ENCODE measurements at regions not wholly inside any gene's neighbourhood (a gene's known extent, or its start where the extent isn't known, plus 50 kb on each side); places are given as distances from the start of the nearest gene placed in this dataset.

- H3K27ac ChIP-seq (ENCODE audit: control insufficient read depth, insufficient read depth), result no peak overlapping the region
- H3K4me1 ChIP-seq (ENCODE audit: control insufficient read depth, insufficient read depth, low read length), result no peaks in the 10 kb centered on the region
- ATAC-seq (no peak), FAIRE-seq (no peak), DNase-seq (ENCODE audit: low read depth, low spot score) (no peak)
- POLR2A ChIA-PET, result no interaction called here
- no peaks in the 10 kb centered on the region for H3K79me2 ChIP-seq (ENCODE audit: control insufficient read depth, insufficient read depth, low read length)
- no peak overlapping the region for H2AFZ ChIP-seq (ENCODE audit: control insufficient read depth, low read depth, low read length)
- no peak overlapping the region for H3K9ac ChIP-seq (ENCODE audit: control insufficient read depth, insufficient read depth, low read length)
- 0% methylated on average over 1 of the region's 1 CpG for WGBS (ENCODE audit: insufficient coverage, insufficient replicate concordance, low lambda C conversion rate, missing lambda C conversion rate)
- H3K4me2 ChIP-seq (ENCODE audit: control insufficient read depth, insufficient read depth), result no peak overlapping the region
- no peak overlapping the region for H3K4me3 ChIP-seq
- intact Hi-C loops (cut with micrococcal nuclease; ENCODE audit: unreplicated experiment), result no loop called here
- SMC1A ChIA-PET (ENCODE audit: uncharacterized antibody, unreplicated experiment), result no interaction called here
- no peaks in the 10 kb centered on the region for H3K36me3 ChIP-seq (ENCODE audit: control insufficient read depth in 2 of 2, insufficient read depth in 2 of 2, low read length in 1 of 2)
- no TSS peak for BruUV-seq (replicated peaks)
- CTCF ChIA-PET, result no interaction called here
- H3K9me3 ChIP-seq (replicated peaks; ENCODE audit: control insufficient read depth, insufficient read depth, low read length), result no peaks in the 10 kb centered on the region
- no peaks in the 10 kb centered on the region for H3K27me3 ChIP-seq (replicated peaks in 1 of 2; ENCODE audit: control insufficient read depth in 2 of 2, insufficient read depth in 2 of 2, low read length in 1 of 2)
- TF ChIP-seq KLF5 (IDR thresholded peaks at IDR 0.05; ENCODE audit: partially characterized antibody) (no peak), POLR2A (IDR thresholded peaks at IDR 0.05; ENCODE audit: low read depth, low read length) (no peak), MEF2B (IDR thresholded peaks at IDR 0.05; ENCODE audit: partially characterized antibody, poor library complexity, severe bottlenecking) (no peak), RAD21 (IDR thresholded peaks at IDR 0.05; ENCODE audit: insufficient read depth, low read depth, low read length) (no peak), MYB (IDR thresholded peaks at IDR 0.05; ENCODE audit: borderline replicate concordance, low read depth, low read length) (no peak), HDAC6 (IDR thresholded peaks at IDR 0.05; ENCODE audit: unreplicated experiment) (no peak), RELA (IDR thresholded peaks at IDR 0.05; ENCODE audit: borderline replicate concordance, partially characterized antibody) (no peak), GABPA (IDR thresholded peaks at IDR 0.05; ENCODE audit: low read depth) (no peak), POLR2AphosphoS2 (IDR thresholded peaks at IDR 0.05; ENCODE audit: low read depth, low read length) (no peak), RCOR1 (conservative IDR thresholded peaks at IDR 0.05; ENCODE audit: low read depth, low read length) (no peak), BMI1 (IDR thresholded peaks at IDR 0.05; ENCODE audit: borderline replicate concordance) (no peak), YBX1 (IDR thresholded peaks at IDR 0.05) (no peak), IKZF1 (conservative IDR thresholded peaks at IDR 0.05) (no peak), RBBP5 (conservative IDR thresholded peaks at IDR 0.05) (no peak)
- RAD21 ChIA-PET (ENCODE audit: unreplicated experiment), result no interaction called here
- in situ Hi-C loops (cut with MboI), result no loop called here
- no peaks in the 10 kb centered on the region for H4K20me1 ChIP-seq (ENCODE audit: control insufficient read depth, insufficient read depth)
Measured at GRCh38 chrX:128287693-128288092, 235.5 kb upstream of the ACTRT1 start.
